Left ventricle myocardium inferior (tissue), 1 donor: ENCODE measurements at regions not wholly inside any gene's neighbourhood (a gene's known extent, or its start where the extent isn't known, plus 50 kb on each side); places are given as distances from the start of the nearest gene placed in this dataset.

Experiments
- DNase-seq: peaks from one replicate; pipeline ENCODE4 v3.0.0-alpha.2; 2020
- H3K27ac ChIP-seq: fragments of 200-600 bp; replicated peaks from 2 replicates; pipeline ENCODE4 v1.8.0; 2021
- H3K27me3 ChIP-seq: fragments of 200-600 bp; 2 replicates; pipeline ENCODE4 v1.8.0; 2021; ENCODE audit warnings: low read depth
- H3K36me3 ChIP-seq: fragments of 200-600 bp; 2 replicates; pipeline ENCODE4 v1.8.0; 2021
- H3K4me1 ChIP-seq: fragments of 200-600 bp; 2 replicates; pipeline ENCODE4 v1.8.0; 2021
- H3K4me3 ChIP-seq: fragments of 200-600 bp; 2 replicates; pipeline ENCODE4 v1.8.0; 2021; ENCODE audit warnings: mild to moderate bottlenecking, moderate library complexity
- H3K9me3 ChIP-seq: fragments of 200-600 bp; replicated peaks from 2 replicates; pipeline ENCODE4 v1.8.0; 2021
- CTCF ChIP-seq: fragments of 200-600 bp; IDR thresholded peaks from 2 replicates; pipeline ENCODE4 v1.8.0; 2021; ENCODE audit warnings: antibody characterized with exemption, mild to moderate bottlenecking, borderline replicate concordance
- intact Hi-C: fragments of 100-400 bp; cut with micrococcal nuclease; formaldehyde crosslinking; loops from one replicate; pipeline ENCODE4 v1.11.0; 2022
- donor health status: DM: no; HTN: yes; CAD: no; lungs with severe emphysema.

GRCh38 chr2:103145739-103146138, 383.9 kb downstream of the TMEM182 start:
- intact Hi-C loops, result no loop called here
- H3K27me3 ChIP-seq, result no peaks in the 10 kb centered on the region
- no peak overlapping the region for H3K27ac ChIP-seq
- no peaks in the 10 kb centered on the region for H3K4me1 ChIP-seq
- TF ChIP-seq CTCF, result no peak
- H3K4me3 ChIP-seq, result no peak overlapping the region
- no peaks in the 10 kb centered on the region for H3K9me3 ChIP-seq
- H3K36me3 ChIP-seq, result no peaks in the 10 kb centered on the region
- no peak for DNase-seq

GRCh38 chr2:103151046-103151445, 389.2 kb downstream of the TMEM182 start:
- intact Hi-C loops, result no loop called here
- Histone ChIP-seq H3K36me3 (no peaks in the 10 kb centered on the region), H3K27ac (no peak overlapping the region), H3K9me3 (no peaks in the 10 kb centered on the region), H3K4me3 (no peak overlapping the region), H3K27me3 (peaks cover 16% of the 10 kb centered on the region), H3K4me1 (no peaks in the 10 kb centered on the region)
- no peak for DNase-seq
- no peak for TF ChIP-seq CTCF

DNA sequence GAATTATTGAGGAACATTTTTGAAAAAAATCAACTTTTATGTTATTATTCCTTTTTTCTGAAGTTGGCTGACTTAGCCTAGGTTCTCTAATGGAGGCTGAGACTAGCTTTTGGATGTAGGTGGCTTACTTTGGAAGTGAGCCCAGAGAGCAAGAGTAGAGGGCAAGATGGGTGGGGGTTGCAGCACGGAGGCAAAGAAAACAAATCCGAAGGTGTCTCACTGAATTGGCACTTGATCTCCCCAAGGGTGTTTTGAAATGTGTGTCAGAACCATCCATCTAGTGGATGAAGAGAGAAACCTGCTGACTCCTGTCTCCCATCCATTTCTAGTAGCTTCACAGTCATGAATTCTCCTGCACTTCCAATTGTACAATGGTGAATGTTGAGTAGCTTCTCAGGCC, 390.7 kb downstream of the TMEM182 start:
- Histone ChIP-seq H3K36me3 (no peaks in the 10 kb centered on the region), H3K27me3 (peaks cover 16% of the 10 kb centered on the region), H3K4me3 (no peak overlapping the region), H3K4me1 (no peaks in the 10 kb centered on the region), H3K9me3 (no peaks in the 10 kb centered on the region), H3K27ac (no peak overlapping the region)
- TF ChIP-seq CTCF, result no peak
- no peak for DNase-seq
- intact Hi-C loops, result no loop called here

DNA sequence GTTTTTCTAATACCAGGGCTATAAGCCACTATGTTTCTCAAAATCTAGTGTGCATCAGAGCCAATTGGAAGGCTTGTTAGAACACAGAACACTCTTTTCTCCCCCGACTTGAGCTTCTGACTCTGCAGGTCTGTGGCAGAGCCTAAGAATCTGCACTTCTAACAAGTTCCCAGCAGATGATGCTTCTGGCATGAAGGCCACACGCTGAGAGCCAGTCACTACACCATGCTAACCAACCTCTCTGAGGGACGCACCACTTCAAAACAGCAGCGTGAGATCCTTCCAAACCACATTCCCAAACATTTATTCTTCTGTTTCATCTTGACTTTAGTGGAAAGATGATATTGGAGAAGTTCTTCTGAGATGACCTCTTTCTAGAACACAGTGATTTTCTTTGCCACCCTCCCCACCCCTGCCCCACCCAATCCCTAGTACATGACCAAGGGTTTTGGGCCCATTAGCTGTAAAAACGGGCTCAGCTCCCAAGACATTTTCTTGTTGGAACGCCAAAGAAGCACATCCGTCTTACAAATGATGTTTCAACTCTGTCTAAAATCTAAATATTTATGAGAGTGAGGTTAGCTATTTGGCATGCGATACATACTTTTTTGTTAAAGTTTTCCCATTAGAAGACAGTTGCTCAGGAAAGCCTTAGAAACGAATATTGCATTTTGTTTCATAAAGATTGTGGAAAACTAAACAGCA, 391.9 kb downstream of the TMEM182 start:
- H3K4me3 ChIP-seq, result no peak overlapping the region
- no peaks in the 10 kb centered on the region for H3K36me3 ChIP-seq
- H3K27me3 ChIP-seq, result peaks cover 26% of the 10 kb centered on the region
- no peak for TF ChIP-seq CTCF
- intact Hi-C loops, result no loop called here
- no peak overlapping the region for H3K27ac ChIP-seq
- no peaks in the 10 kb centered on the region for H3K4me1 ChIP-seq
- no peaks in the 10 kb centered on the region for H3K9me3 ChIP-seq
- no peak for DNase-seq

DNA sequence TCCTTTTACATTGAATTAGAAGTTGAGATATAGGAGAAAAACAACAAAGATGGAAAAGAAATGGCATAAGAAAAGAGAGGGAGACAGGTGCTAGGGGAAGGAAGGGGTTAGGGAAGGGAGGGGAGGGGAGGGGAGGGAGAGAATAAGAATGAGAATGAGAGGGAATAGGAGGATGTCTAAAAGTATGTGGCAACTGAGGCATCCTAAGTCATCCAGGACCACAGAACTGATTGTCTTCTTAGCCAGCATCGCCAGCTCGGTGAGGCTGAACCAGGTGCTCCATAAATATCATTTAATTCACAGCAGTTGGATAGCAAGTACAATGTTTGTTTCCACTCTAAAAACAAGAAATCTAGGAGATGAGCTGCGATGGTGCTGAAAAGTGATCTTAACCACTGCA, 393.5 kb downstream of the TMEM182 start:
- Histone ChIP-seq H3K36me3 (no peaks in the 10 kb centered on the region), H3K27me3 (peaks cover 42% of the 10 kb centered on the region), H3K27ac (no peak overlapping the region), H3K4me1 (no peaks in the 10 kb centered on the region), H3K9me3 (no peaks in the 10 kb centered on the region), H3K4me3 (no peak overlapping the region)
- no peak for DNase-seq
- intact Hi-C loops, result no loop called here
- TF ChIP-seq CTCF, result no peak
